NCI-H2029 treated with DMSO at 0.1 percent for 48 hours (cell line): ENCODE measurements at regions not wholly inside any gene's neighbourhood (a gene's known extent, or its start where the extent isn't known, plus 50 kb on each side); places are given as distances from the start of the nearest gene placed in this dataset.
"Not testable (repeated sequence)": the region's sequence is repeated elsewhere in the genome, so short reads cannot be mapped to it uniquely, and the experiment has no call there.

ENCODE experiments used
- DNase-seq: peaks from one replicate; lab custom pipeline; 2025; lab: John Stamatoyannopoulos, UW

GRCh38 chr5:39544941-39545340, 120.2 kb upstream of the DAB2 start:
- DNase-seq = no peak

GRCh38 chr5:39543335-39543734, 118.6 kb upstream of the DAB2 start:
- DNase-seq = no peak

- DNase-seq = no peak
Measured at GRCh38 chr5:39542511-39543285, 117.9 kb upstream of the DAB2 start.

GRCh38 chr5:39541920-39542319, 117.1 kb upstream of the DAB2 start:
- DNase-seq = no peak

- no peak for DNase-seq
Measured at GRCh38 chr5:39539470-39539869, 114.7 kb upstream of the DAB2 start.

GRCh38 chr5:39534690-39535089, 109.9 kb upstream of the DAB2 start:
- no peak for DNase-seq

GRCh38 chr5:39533749-39534148, 109.0 kb upstream of the DAB2 start:
- DNase-seq = no peak

- no peak for DNase-seq
Measured at GRCh38 chr5:39532511-39532910, 107.7 kb upstream of the DAB2 start.

- no peak for DNase-seq
Measured at GRCh38 chr5:39531306-39531705, 106.5 kb upstream of the DAB2 start.

GRCh38 chr5:39526914-39527477, 102.2 kb upstream of the DAB2 start:
- DNase-seq = no peak

GRCh38 chr5:39525781-39526180, 101.0 kb upstream of the DAB2 start:
- DNase-seq = not testable (repeated sequence)

GRCh38 chr5:39525271-39525670, 100.5 kb upstream of the DAB2 start:
- no peak for DNase-seq

- no peak for DNase-seq
Measured at GRCh38 chr5:39523821-39524220, 99.0 kb upstream of the DAB2 start.

- DNase-seq = no peak
Measured at GRCh38 chr5:39521940-39522590, 97.3 kb upstream of the DAB2 start.

- DNase-seq = no peak
Measured at GRCh38 chr5:39521098-39521860, 96.5 kb upstream of the DAB2 start.

GRCh38 chr5:39520232-39520572, 95.4 kb upstream of the DAB2 start:
- no peak for DNase-seq

GRCh38 chr5:39519566-39520231, 94.9 kb upstream of the DAB2 start:
- no peak for DNase-seq

- no peak for DNase-seq
Measured at GRCh38 chr5:39519079-39519478, 94.3 kb upstream of the DAB2 start.

- DNase-seq = no peak
Measured at GRCh38 chr5:39518516-39518915, 93.7 kb upstream of the DAB2 start.

- no peak for DNase-seq
Measured at GRCh38 chr5:39517800-39518199, 93.0 kb upstream of the DAB2 start.

GRCh38 chr5:39515881-39516280, 91.1 kb upstream of the DAB2 start:
- DNase-seq = no peak

- no peak for DNase-seq
Measured at GRCh38 chr5:39513236-39513635, 88.5 kb upstream of the DAB2 start.
